Hematopoietic multipotent progenitor cell treated with erythropoietin and hydrocortisone succinate and interleukin-3 and kit ligand, for 4 days (in vitro differentiated cells): ENCODE measurements at regions not wholly inside any gene's neighbourhood (a gene's known extent, or its start where the extent isn't known, plus 50 kb on each side); places are given as distances from the start of the nearest gene placed in this dataset.
A peak's percentile ranks its signal among the peaks of the same experiment; 100 is the strongest.
"Not testable (repeated sequence)": the region's sequence is repeated elsewhere in the genome, so short reads cannot be mapped to it uniquely, and the experiment has no call there.

Experiments used
- DNase-seq: peaks from one replicate; pipeline ENCODE4 v3.0.0-alpha.2; 2015

DNA sequence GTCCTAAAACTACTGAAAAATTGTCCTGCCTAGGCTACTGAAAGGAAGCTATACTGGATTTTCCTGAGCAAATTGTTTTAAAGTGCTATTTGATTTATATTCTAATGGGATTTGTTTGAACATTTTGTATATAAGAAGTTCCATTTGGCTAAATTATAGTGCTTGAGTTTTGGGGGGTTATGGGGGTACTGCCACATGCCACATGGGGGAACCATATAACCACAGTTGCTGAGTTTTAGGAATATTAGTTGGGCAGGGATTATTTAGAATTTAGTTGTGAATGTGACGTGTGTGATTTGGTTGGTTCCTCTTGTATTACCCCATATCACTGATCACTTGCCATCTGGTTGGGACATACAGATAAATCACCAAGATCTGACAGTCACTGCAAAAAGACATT lies 224.5 kb upstream of the TAPT1 start:
- peak; percentile 17 for DNase-seq

DNA sequence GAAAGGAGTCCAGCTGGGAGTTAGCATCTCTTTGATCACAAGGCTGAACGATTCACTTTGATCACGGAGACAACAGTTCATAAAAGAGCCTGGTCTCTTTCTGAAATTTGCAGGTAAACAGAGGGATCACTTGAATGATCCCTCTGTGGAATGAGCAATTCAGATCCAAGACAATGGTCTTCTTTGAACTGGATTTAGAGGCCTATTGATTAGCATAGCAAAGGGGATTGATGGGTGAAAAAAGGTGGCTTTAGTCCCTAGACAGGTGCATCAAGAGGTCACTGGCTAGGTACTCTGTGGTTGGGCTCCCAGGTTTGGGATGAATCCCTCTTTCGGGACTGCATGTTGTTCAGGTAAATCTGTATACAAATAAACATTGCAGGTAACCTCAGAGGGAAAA lies 223.8 kb upstream of the TAPT1 start:
- DNase-seq, result no peak

DNA sequence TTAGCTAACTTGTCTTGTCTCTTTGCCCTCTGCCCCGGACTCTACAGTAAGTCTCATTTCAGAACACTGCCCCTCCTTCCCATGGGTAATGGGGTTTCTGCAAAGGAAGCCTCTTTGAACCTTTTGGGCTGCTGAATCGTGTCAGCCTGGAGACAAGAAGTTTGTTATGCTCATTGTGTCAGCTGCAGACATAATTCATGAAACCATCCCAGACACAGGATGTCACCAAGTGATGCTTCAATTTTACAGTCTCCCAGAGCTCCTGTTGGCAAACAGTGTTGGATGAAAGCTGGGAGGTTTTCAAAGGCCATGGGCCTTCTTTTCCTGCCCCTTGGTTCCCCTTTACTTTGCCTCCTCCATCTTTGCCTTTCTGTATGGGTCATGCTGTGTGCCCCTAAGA lies 223.1 kb upstream of the TAPT1 start:
- no peak for DNase-seq

DNA sequence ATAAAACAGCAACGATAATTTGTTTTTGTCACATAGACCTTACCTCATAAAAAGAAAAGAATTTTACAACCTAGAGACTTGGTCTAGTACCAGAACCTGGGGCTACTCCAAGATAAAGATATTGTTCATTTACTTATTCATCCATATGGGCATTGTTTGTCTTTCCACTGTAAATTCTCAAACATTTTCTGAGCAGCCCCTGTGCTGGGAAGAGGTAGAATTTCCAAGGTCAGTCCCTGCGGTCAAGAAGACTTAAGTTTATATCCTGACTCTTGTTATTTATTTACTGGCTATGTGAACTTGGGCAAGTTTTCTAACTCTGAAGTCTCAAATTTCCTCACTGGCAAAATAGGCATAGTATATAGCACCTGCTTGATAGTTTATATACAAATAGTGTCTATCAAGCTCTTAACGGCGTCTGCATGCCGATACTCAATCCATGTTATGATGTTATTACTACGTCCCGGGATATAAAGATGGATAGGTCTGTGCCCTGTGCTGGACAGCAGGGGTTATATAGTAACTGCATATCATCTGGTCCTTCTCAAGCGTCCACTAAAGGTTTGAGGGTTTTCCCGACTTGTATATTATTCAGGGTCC lies 222.1 kb upstream of the TAPT1 start:
- DNase-seq, result no peak

DNA sequence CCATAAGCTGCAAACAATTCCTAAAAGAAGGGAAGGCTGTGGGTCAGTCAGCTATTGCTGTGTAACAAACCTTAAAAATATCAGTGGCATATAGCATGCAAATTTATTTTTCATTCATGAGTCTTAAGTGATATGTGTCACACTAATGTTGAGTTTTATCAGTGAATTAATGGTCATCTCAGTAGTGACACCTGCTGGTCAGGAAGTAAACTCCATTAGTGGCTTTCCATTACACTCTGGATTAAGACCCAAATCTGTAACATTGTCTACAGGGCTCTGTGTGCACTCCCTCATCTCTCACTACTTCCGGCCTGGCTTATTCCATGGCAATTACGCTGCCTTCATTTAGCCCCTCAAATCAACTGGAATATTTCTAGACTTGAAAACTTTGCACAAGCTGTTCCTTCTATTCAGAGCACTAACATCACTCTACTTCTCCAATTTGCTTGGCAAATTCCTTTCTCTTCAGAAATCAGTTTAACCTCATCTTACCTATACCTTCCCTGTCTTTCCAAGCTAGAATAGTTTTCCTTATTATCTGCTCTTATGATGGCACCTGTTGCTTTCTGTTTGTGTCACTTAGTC lies 217.3 kb upstream of the TAPT1 start:
- peak; percentile 78 for DNase-seq

DNA sequence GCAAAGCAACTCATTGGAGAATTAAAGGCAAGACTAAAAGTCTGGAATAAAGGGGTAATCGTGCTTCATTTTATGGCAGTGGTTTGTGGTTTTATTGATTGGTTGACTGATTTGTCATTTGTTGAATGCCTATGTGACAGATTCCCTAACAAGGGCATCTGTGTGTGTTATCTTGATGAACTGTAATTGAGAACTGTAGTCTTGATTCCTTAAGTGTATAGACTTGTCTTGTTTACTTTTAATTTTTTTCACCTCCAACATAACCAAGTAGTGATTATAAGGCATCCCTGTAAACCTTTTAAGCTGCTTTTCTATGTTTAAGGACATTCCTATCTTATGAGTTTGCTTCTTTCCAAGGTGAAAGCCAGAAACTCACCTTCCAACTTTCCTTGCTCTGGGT lies 216.0 kb upstream of the TAPT1 start:
- DNase-seq, result no peak

DNA sequence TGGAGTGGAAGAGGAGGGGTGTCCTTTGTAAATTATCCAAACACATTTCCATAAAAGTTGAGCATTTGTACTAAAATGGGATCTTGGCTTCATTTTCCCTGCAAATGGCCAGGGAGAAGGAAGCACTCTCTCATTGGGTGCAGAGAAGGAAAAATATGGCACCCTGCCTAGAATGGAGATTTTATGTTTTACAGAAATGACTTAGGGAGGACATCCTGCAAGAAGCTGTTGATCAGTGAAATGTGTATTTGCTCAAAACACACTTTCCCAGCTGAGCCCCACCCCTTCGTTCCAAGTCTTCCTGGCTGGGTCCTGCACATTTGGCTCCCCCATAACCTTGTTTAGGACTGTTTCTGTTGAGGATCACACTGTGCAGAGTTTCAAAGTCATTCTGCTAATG lies 213.5 kb upstream of the TAPT1 start:
- DNase-seq, result no peak

DNA sequence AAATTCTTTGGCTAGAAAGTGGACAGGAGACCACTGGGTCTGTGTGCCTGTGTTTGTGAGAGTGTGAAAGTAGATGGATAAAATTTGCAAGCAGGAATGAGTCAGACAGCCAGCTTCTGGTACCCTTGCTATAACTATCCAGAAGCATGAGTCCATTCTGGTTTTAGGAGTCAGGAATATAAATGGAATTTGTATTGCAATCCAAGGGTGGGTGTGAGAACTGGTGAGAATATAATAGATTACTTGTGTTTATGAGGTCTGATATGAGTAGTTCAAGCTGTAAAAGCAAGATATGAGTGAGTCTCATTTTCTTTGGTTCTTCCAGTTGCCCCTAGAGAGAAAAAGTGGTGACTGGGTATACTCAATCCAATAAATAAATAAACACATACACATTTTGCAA lies 212.7 kb upstream of the TAPT1 start:
- no peak for DNase-seq

DNA sequence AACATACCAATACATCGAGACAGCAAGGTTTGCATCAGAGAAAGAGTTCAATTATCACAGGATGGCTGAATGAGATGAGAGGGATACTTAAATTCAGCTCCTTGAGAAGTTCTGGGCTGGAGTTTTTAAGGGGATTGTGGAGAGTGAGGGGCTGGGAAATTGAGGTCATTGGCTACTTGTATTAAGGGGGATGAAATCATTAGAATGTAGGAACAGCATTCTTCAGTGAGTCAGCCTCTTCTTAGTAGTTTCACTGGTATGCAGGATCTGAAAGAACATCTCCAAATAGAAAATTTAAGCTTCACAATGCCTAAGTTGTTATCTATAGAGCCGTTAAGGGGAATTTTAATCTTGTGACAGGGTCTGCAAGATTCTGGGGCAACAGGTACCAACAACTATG lies 211.6 kb upstream of the TAPT1 start:
- DNase-seq, result no peak

DNA sequence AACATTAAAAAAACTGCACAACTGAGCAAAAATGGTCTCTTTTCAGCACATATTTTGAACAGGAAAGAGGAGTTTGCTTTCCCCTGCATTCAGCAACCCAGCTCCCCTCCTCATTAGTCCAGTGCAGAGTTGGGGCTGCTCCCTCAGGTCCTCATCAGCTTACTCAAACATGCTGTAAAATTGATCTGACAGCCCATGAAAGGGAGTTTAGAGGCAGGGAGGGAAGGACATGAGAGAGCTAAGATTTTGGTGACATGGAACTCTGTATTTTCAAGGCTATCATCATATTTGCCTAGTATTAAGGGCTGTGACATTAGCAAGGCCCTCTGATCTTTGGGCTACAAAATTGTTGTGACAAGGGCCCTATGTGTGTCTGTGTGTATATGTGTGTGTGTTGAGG lies 205.6 kb upstream of the TAPT1 start:
- DNase-seq, result no peak

DNA sequence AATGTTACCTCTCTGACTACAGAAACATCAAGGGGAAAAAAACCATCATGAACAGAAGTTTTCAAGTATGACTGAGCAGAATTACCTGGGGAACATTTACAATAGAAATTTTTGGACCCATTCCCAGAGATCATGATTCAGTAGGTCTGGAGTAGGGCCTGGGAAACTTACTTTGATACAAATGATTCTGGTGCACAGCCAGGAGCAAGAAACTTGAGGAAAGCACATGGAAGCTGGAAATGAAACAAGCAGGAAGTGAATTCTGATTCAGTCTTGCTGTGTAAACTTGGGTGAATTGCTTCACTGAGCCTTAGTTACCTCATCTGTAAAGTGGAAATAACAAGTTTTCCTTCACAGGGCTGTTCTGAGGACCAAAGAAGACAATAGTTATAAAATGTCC lies 192.5 kb upstream of the TAPT1 start:
- DNase-seq, result no peak

DNA sequence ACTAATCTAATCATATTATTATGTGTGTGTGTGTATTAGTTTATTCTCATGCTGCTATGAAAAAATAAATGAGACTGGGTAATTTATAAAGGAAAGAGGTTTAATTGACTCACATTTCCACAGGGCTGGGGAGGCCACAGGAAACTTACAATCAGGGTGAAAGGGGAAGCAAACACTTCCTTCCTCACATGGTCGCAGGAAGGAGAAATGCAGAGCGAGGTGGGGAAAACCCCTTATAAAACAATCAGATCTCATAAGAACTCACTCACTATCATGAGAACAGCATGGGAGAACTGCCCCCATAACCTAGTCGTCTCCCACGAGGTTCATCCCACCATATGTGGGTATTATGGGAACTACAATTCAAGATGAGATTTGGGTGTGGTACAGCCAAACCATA lies 190.9 kb upstream of the TAPT1 start:
- DNase-seq, result peak; percentile 1

DNA sequence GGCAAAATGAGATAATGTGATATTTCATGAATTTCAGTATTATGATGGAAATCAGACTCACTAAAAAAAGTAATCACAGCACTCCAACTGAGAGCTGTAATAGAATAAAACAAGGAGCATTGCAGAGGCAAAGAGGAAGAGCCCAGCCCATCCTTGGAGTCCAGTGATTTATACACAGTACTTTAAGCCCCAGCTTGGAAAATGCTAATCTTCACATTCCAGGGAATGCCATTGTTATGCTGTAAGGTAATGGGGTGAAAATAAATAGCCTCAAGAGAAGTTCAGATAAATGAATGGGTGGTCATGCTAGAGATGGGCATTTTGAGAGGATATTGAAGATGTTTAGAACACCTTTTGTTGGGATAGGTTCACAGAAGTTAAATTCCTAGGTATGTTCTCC lies 190.3 kb upstream of the TAPT1 start:
- no peak for DNase-seq

DNA sequence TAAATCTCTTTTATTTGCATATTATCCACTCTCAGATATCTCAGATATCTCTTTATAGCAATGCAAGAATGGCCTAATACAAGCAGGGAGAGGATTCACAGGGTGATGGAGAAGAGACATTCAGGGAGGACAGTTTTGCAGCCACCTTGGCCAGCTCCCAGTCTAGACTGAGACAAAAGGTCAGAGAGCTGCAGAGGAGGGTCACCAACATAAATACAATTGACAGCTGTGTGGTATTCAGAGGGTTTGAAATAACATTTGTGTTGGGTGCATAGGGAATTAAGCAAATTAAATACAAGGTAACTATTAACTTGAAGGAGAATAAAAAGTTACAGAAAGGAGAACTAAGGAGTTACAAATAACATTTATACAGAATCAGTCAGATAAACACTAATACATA lies 189.5 kb upstream of the TAPT1 start:
- no peak for DNase-seq

DNA sequence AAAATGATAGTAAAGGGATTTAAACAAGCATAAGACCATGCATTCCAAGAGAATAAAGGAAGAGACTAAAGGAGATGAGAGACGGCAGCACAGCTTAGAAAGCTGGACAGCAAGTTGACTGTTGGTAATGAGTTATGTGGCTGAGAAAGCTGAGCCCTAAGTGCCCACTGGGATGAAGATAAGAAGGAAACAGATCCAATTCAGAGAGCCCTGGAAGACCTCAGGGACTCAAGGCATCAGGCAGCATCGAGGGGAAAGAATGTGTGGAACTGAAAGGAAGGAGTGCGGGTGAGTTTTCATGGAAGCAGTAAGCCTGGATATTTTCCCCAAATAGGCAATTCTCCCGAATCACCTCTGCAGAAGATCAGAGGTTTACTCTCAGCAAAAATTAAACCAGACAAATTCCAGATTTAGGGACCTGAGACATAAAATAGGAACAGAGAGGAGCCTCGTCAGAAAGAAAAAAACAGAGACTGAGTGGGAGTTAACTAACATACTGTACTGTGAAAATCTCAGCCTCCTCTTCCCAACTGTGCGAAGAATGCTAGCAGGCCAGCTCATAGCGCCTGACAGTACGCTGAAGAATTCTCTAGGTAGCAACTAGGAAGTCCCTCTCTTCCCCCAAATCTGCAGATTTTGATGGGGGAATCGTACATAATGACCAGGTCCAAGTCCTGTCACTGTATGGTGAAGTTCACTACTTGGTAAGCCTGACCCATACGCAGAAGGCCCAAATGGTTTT lies 187.7 kb upstream of the TAPT1 start:
- no peak for DNase-seq

DNA sequence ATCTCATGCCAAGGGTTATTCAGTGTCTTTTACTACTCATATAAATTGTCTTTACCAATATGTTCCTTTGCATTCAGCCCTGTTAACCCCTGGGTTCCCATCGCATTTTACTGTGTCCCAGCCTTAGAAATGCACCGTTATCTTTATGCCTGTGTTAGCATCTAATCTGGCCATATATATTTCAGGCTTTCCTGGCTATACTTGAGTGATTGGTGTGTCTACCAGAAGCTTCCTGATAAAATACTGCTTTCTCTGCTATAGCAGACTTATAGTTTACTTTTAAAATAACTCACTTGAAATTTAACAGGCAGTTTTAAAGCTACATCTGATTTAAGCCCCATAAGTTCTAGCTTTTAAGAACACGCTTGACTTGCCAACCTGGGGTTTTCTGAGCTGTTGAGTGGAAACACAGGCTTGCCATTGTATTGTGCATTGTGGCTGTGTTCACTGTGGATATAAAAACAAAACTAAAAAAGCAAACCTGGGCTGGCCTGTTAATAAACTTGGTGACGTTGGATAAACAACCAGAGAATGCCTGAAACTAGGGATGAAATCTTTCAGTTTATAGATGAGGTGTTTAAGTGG lies 185.3 kb upstream of the TAPT1 start:
- no peak for DNase-seq

DNA sequence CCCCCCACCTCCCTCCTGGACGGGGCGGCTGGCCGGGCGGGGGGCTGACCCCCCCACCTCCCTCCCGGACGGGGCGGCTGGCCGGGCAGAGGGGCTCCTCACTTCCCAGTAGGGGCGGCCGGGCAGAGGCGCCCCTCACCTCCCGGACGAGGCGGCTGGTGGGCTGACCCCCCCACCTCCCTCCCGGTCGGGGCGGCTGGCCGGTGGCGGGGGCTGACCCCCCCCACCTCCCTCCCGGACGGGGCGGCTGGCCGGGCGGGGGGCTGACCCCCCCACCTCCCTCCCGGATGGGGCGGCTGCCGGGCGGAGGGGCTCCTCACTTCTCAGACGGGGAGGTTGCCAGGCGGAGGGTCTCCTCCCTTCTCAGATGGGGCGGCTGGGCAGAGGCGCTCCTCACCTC lies 166.9 kb upstream of the TAPT1 start:
- DNase-seq, result not testable (repeated sequence)

DNA sequence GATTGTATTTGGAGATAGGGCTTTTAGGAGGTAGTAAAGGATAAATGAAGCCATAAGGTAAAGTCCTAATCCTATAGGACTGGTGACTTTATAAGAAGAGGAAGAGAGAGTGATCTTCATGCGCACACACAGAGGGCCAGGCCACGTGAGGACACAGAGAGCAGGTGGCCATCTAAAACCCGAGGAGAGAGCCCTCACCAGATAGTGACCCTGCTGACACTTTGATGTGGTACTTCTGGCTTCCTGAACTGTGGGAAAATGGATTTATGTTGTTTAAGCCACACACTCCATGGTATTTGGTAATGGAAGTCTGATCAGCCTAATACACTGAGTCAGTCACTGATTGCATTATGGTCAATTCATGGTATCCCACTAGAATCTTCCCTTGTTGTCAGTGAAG lies 164.9 kb upstream of the TAPT1 start:
- no peak for DNase-seq

DNA sequence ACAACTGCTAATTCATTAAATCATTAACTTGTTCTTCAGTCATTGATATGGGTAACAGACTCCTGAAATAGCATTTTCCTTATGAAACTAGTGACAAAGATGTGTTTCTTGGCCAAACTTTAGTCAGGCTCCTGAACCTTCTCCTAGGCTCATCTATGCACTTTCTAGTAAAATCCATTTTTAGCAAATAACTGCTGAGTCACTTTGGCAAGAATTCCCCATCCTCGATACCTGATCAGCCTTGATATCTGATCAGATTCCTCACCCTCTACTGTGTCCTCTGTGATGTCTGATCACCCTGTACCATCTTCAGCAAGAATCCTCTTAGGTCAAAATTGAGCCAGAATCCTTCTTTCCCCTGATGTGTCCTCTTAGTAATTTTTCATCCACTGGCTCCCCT lies 161.2 kb upstream of the TAPT1 start:
- DNase-seq, result no peak

DNA sequence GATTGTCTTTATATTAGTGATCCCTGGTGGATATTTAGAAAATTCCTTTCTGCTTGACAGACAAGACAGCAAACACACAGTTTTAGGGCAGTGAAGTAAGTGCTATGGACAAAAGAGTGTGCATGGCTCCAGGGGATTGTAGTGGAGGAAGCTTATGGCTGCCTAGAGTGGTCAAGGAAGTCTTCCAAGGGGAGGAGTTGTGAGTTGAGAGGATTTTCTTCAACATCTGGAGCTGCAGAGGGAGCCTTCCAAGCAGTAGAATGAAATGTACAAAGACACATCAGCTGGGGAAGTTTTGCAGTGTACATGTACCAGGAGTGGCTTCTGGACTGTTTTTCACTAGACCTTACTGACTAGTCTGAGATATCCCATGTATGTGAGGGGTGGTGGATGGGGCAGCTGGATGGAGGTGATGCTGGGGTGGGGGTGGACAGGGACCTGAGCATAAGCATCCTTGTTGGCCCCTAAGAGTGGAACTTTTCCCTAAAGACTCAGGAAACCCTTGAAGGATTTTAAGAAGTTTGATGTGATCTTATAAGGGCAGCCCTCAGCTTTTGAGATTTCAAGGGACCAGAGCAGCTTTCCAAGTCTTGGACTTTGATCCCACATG lies 160.5 kb upstream of the TAPT1 start:
- no peak for DNase-seq

DNA sequence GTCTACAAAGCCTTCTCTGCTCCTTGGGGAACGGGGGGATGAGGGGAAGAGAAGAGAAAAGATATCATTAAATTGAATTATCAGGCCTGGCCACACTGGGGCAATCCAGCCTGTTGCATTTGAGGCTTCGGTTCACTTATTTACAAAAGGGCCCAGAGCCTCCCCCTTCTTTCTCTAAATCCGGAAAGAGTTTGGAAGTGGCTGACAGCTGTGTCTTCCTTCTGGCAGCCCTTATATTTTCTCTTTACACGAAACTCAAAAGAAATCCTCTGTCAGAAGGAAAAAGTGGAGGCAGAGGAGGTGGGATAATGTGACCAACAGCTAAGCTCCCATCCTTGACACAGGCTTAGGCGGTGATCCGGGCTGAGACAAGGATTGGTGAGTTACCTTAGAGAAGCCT lies 158.3 kb upstream of the TAPT1 start:
- no peak for DNase-seq

DNA sequence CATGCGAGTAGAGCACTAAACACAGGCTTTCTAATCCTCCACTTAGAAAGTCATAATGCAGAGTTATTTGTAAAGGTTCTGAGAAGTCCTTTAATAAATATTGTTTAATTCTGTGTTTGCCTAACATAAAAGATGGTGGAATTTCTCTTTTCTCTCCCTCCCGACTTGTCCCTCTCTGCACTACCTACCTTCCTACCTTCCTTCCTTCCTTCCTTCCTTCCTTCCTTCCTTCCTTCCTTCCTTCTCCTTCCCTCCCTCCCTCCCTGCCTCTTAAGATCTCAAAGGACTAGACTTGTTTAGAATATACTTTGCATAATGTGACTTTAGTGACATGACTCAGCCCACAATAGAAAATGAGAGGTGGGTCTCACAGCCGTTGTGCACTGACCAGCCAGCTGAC lies 156.3 kb upstream of the TAPT1 start:
- DNase-seq, result no peak

DNA sequence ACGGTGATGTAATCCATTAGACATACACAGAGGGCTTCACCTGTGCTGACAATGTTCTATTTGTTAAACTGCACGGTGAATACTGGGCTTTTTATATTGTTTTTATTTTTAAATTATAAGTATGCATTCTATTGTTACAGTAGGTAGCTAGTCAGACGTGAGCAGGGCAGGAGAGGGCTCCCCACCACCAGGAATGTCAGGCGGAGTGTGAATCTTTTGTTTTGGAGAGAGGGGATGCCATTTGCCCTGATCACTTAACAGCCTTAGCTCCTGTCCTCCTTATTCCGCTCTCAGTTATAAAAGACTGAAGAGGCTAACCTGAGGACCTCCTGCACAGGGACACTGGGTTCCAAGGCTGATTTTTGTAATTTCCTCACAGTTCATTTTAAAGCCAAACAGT lies 151.6 kb upstream of the TAPT1 start:
- DNase-seq, result no peak

DNA sequence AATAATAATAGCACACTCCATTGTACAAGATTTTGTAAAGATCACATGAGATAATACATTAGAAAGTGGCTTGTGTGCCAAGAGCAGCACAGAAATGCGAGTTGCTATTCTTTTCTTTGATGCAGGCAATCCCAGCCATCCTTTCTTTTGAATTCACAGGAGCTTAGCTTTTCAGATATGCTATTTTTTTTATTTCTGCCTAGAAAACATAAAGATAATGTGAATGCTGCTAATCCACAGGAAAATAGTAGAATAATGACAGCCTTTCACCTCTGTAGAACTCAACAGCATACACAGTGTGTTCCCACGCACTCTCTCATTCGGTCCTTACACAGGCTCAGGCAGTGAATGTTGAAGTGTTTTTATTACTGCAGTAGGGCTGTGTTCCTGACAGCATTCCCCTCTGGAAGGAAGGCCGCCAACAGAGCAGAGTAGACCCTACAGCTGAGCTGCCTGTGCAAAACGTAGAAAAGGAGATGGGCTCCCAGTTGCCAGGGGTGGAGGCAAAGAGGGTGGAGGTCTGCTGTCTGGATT lies 138.8 kb upstream of the TAPT1 start:
- no peak for DNase-seq
